ENCODE measurements at regions not wholly inside any gene's neighbourhood (a gene's known extent, or its start where the extent isn't known, plus 50 kb on each side); places are given as distances from the start of the nearest gene placed in this dataset.

- DNase-seq (ENCODE audit: low spot score): no peak
These were observed 370.4 kb downstream of the TUSC7 start for GRCh38 chr3:117079997-117080396.

GRCh38 chr3:117080872-117081271 lies 371.3 kb downstream of the TUSC7 start:
- DNase-seq (ENCODE audit: low spot score): no peak

- DNase-seq (ENCODE audit: low spot score): no peak
These were observed 374.7 kb downstream of the TUSC7 start for GRCh38 chr3:117084277-117084676.

- DNase-seq (ENCODE audit: low spot score): no peak
These were observed 375.2 kb downstream of the TUSC7 start for GRCh38 chr3:117084739-117085270.

- no peak for DNase-seq (ENCODE audit: low spot score)
These were observed 382.1 kb downstream of the TUSC7 start for GRCh38 chr3:117091676-117092075.

GRCh38 chr3:117096549-117096948 lies 387.0 kb downstream of the TUSC7 start:
- DNase-seq (ENCODE audit: low spot score): no peak

- no peak for DNase-seq (ENCODE audit: low spot score)
These were observed 387.8 kb downstream of the TUSC7 start for GRCh38 chr3:117097351-117097750.

- DNase-seq (ENCODE audit: low spot score): no peak
These were observed 392.1 kb downstream of the TUSC7 start for GRCh38 chr3:117101697-117102096.

GRCh38 chr3:117102426-117102825 lies 392.8 kb downstream of the TUSC7 start:
- no peak for DNase-seq (ENCODE audit: low spot score)

- DNase-seq (ENCODE audit: low spot score): peak; percentile 3
These were observed 394.1 kb downstream of the TUSC7 start for GRCh38 chr3:117103675-117104074.

- DNase-seq (ENCODE audit: low spot score): no peak
These were observed 394.8 kb downstream of the TUSC7 start for GRCh38 chr3:117104381-117104780.

GRCh38 chr3:117104792-117105191 lies 395.2 kb downstream of the TUSC7 start:
- no peak for DNase-seq (ENCODE audit: low spot score)

GRCh38 chr3:117105686-117106085 lies 396.1 kb downstream of the TUSC7 start:
- DNase-seq (ENCODE audit: low spot score): no peak

- DNase-seq (ENCODE audit: low spot score): no peak
These were observed 396.8 kb downstream of the TUSC7 start for GRCh38 chr3:117106396-117106795.

GRCh38 chr3:117107946-117108345 lies 398.4 kb downstream of the TUSC7 start:
- no peak for DNase-seq (ENCODE audit: low spot score)

- no peak for DNase-seq (ENCODE audit: low spot score)
These were observed 399.6 kb downstream of the TUSC7 start for GRCh38 chr3:117109178-117109577.

GRCh38 chr3:117114517-117115265 lies 405.1 kb downstream of the TUSC7 start:
- DNase-seq (ENCODE audit: low spot score): no peak

GRCh38 chr3:117117188-117117936 lies 407.8 kb downstream of the TUSC7 start:
- DNase-seq (ENCODE audit: low spot score): no peak

- no peak for DNase-seq (ENCODE audit: low spot score)
These were observed 409.0 kb downstream of the TUSC7 start for GRCh38 chr3:117118604-117119003.

GRCh38 chr3:117120014-117120413 lies 410.4 kb downstream of the TUSC7 start:
- no peak for DNase-seq (ENCODE audit: low spot score)

- no peak for DNase-seq (ENCODE audit: low spot score)
These were observed 413.0 kb downstream of the TUSC7 start for GRCh38 chr3:117122609-117123008.

- DNase-seq (ENCODE audit: low spot score): no peak
These were observed 416.9 kb downstream of the TUSC7 start for GRCh38 chr3:117126460-117126859.

- no peak for DNase-seq (ENCODE audit: low spot score)
These were observed 417.5 kb downstream of the TUSC7 start for GRCh38 chr3:117126946-117127546.
